OCI-LY1 (cell line): ENCODE measurements at regions not wholly inside any gene's neighbourhood (a gene's known extent, or its start where the extent isn't known, plus 50 kb on each side); places are given as distances from the start of the nearest gene placed in this dataset.

Experiments used
- H2AFZ ChIP-seq: fragments of 200-600 bp; sonication (generic), shearing (Covaris generic); 2 replicates; pipeline ENCODE4 v1.6.0; 2014; ENCODE audit warnings: antibody characterized with exemption, mild to moderate bottlenecking, low read length
- H3F3A ChIP-seq: fragments of 200-600 bp; sonication (generic), shearing (Covaris generic); 2 replicates; pipeline ENCODE4 v1.6.0; 2014; ENCODE audit warnings: mild to moderate bottlenecking, antibody characterized with exemption, low read length, moderate library complexity; ENCODE audit not compliant: insufficient read depth
- H3K27ac ChIP-seq: fragments of 200-600 bp; sonication (generic); 2 replicates; pipeline ENCODE4 v1.5.1; 2014; ENCODE audit warnings: low read length, mixed run types, mild to moderate bottlenecking, low read depth; ENCODE audit not compliant: poor library complexity, severe bottlenecking
- H3K27me3 ChIP-seq: fragments of 200-600 bp; sonication (generic); 2 replicates; pipeline ENCODE4 v1.6.0; 2014; ENCODE audit warnings: antibody characterized with exemption, mild to moderate bottlenecking, low read length, moderate library complexity; ENCODE audit not compliant: insufficient read depth
- H3K36me3 ChIP-seq: fragments of 200-600 bp; sonication (generic); 2 replicates; pipeline ENCODE4 v1.6.1; 2014; ENCODE audit warnings: mild to moderate bottlenecking, antibody characterized with exemption, low read length, moderate library complexity, mixed read lengths; ENCODE audit not compliant: insufficient read depth
- H3K4me1 ChIP-seq: fragments of 200-600 bp; sonication (generic); 2 replicates; pipeline ENCODE4 v1.5.1; 2014; ENCODE audit warnings: mild to moderate bottlenecking, low read length, moderate library complexity; ENCODE audit not compliant: insufficient read depth, severe bottlenecking
- H3K4me2 ChIP-seq: fragments of 200-600 bp; sonication (generic), shearing (Covaris generic); 2 replicates; pipeline ENCODE4 v1.6.1; 2014; ENCODE audit warnings: low read length
- H3K4me3 ChIP-seq: fragments of 200-600 bp; sonication (generic); 2 replicates; pipeline ENCODE4 v1.5.1; 2014; ENCODE audit warnings: low read length, low read depth, mild to moderate bottlenecking, mixed read lengths; ENCODE audit not compliant: poor library complexity, severe bottlenecking
- H3K79me2 ChIP-seq: fragments of 200-600 bp; shearing (Covaris generic); 2 replicates; pipeline ENCODE4 v1.6.1; 2016; ENCODE audit warnings: mixed run types, low read length, mixed read lengths; ENCODE audit not compliant: insufficient read depth
- H3K9ac ChIP-seq: fragments of 200-600 bp; sonication (generic), shearing (Covaris generic); 2 replicates; pipeline ENCODE4 v1.6.1; 2014; ENCODE audit warnings: mild to moderate bottlenecking, low read length, mixed read lengths
- H3K9me2 ChIP-seq: fragments of 200-600 bp; sonication (generic), shearing (Covaris generic); 2 replicates; pipeline ENCODE4 v1.6.1; 2014; ENCODE audit warnings: low read depth, mild to moderate bottlenecking, low read length, mixed read lengths
- H3K9me3 ChIP-seq: fragments of 200-600 bp; shearing (Covaris generic); 2 replicates; pipeline ENCODE4 v1.6.1; 2014; ENCODE audit warnings: low read length, mixed read lengths
- H4K20me1 ChIP-seq: fragments of 200-600 bp; sonication (generic), shearing (Covaris generic); 2 replicates; pipeline ENCODE4 v1.6.0; 2016; ENCODE audit warnings: mild to moderate bottlenecking, low read length; ENCODE audit not compliant: insufficient read depth
- EZH2 ChIP-seq: fragments of 200-600 bp; sonication (generic), shearing (Covaris generic); IDR thresholded peaks from 2 replicates; pipeline ENCODE4 v1.8.0; 2017; ENCODE audit warnings: borderline replicate concordance, mixed run types, mild to moderate bottlenecking, antibody characterized with exemption, low read length, moderate library complexity, mixed read lengths
- TF ChIP-seq, protein P1 (sequence below): fragments of 200-600 bp; sonication (generic), shearing (Covaris generic); IDR thresholded peaks from 2 replicates; pipeline ENCODE4 v1.5.1; 2017; ENCODE audit warnings: mild to moderate bottlenecking, antibody characterized with exemption, low read length, moderate library complexity, mixed read lengths

DNA sequence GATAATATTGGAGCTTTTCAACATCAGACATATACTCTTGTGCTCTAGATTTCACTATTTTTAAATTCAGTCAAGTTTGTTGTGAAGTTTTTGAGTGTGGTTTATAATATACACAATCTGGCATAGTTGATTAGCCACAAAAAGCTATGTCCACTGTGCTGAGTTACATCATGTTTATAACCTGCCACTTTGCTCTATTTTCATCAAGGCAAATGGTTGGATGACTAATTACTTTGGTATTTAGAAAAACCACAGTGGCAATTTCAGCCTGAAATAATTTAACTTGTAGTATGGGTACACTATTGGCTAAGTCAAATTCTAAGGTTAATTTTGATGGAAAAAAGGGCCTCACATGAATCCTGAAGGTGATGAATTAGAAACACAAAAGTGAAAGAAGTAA lies 262.6 kb downstream of the C4orf33 start:
- Histone ChIP-seq H4K20me1 (no peaks in the 10 kb centered on the region), H3K36me3 (no peaks in the 10 kb centered on the region), H3K9me2 (no peaks in the 10 kb centered on the region), H3K4me3 (no peak overlapping the region), H2AFZ (no peak overlapping the region), H3K4me1 (no peaks in the 10 kb centered on the region), H3K4me2 (no peak overlapping the region), H3K9ac (no peak overlapping the region), H3F3A (no peaks in the 10 kb centered on the region), H3K27ac (no peak overlapping the region), H3K27me3 (no peaks in the 10 kb centered on the region), H3K79me2 (no peaks in the 10 kb centered on the region), H3K9me3 (no peaks in the 10 kb centered on the region)
- TF ChIP-seq, protein P1, sequence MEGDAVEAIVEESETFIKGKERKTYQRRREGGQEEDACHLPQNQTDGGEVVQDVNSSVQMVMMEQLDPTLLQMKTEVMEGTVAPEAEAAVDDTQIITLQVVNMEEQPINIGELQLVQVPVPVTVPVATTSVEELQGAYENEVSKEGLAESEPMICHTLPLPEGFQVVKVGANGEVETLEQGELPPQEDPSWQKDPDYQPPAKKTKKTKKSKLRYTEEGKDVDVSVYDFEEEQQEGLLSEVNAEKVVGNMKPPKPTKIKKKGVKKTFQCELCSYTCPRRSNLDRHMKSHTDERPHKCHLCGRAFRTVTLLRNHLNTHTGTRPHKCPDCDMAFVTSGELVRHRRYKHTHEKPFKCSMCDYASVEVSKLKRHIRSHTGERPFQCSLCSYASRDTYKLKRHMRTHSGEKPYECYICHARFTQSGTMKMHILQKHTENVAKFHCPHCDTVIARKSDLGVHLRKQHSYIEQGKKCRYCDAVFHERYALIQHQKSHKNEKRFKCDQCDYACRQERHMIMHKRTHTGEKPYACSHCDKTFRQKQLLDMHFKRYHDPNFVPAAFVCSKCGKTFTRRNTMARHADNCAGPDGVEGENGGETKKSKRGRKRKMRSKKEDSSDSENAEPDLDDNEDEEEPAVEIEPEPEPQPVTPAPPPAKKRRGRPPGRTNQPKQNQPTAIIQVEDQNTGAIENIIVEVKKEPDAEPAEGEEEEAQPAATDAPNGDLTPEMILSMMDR, result no peak
- TF ChIP-seq EZH2, result no peak

DNA sequence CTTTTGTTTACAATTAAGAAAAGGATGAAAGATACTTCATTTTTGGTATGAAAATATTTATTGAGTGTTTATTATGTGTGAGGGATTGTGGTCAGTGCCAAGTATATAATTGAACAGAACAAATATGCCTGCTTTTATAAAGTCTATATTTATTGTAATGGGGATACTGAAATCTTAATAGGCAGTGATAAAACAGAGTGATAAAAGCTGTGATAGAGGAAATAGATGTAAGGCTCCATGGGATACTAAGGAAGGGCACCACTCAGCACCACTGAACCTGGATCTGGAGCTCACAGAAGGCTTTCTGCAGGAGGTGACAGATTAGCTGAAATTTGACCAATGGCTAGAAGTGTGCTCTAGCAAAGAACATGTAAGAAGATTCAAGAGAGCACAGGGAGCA lies 263.5 kb downstream of the C4orf33 start:
- no peak overlapping the region for H2AFZ ChIP-seq
- H3K4me3 ChIP-seq, result no peak overlapping the region
- no peaks in the 10 kb centered on the region for H3K9me3 ChIP-seq
- no peaks in the 10 kb centered on the region for H3K4me1 ChIP-seq
- TF ChIP-seq, protein P1, result no peak
- no peak for TF ChIP-seq EZH2
- no peaks in the 10 kb centered on the region for H3K27me3 ChIP-seq
- H3K79me2 ChIP-seq, result no peaks in the 10 kb centered on the region
- H3K27ac ChIP-seq, result no peak overlapping the region
- no peak overlapping the region for H3K4me2 ChIP-seq
- no peaks in the 10 kb centered on the region for H3F3A ChIP-seq
- H3K9me2 ChIP-seq, result no peaks in the 10 kb centered on the region
- no peak overlapping the region for H3K9ac ChIP-seq
- H3K36me3 ChIP-seq, result no peaks in the 10 kb centered on the region
- no peaks in the 10 kb centered on the region for H4K20me1 ChIP-seq

GRCh38 chr4:129362691-129363274 lies 266.8 kb downstream of the C4orf33 start:
- Histone ChIP-seq H3K4me1 (no peaks in the 10 kb centered on the region), H3K9me2 (no peaks in the 10 kb centered on the region), H3K36me3 (no peaks in the 10 kb centered on the region), H3K4me3 (no peak overlapping the region), H3K9me3 (no peaks in the 10 kb centered on the region), H3K79me2 (no peaks in the 10 kb centered on the region), H4K20me1 (no peaks in the 10 kb centered on the region), H3K27ac (no peak overlapping the region), H2AFZ (no peak overlapping the region), H3K4me2 (no peak overlapping the region), H3K27me3 (no peaks in the 10 kb centered on the region), H3K9ac (no peak overlapping the region), H3F3A (no peaks in the 10 kb centered on the region)
- no peak for TF ChIP-seq EZH2
- TF ChIP-seq, protein P1, result peak; percentile 80
